Endothelial cell of umbilical vein (primary cell): ENCODE measurements at regions not wholly inside any gene's neighbourhood (a gene's known extent, or its start where the extent isn't known, plus 50 kb on each side); places are given as distances from the start of the nearest gene placed in this dataset.

Experiments used
- CTCF ChIP-seq, 2 donors: IDR thresholded peaks; 1 replicate in 1 of 2; 2 replicates in 1 of 2; pipeline ENCODE4 v1.5.1; 2011; ENCODE audit warnings: low read length in 2 of 2, mild to moderate bottlenecking in 2 of 2, moderate library complexity in 2 of 2, control low read depth in 1 of 2, inconsistent platforms in 1 of 2, low read depth in 1 of 2; ENCODE audit not compliant: insufficient read depth in 1 of 2; ENCODE audit errors: extremely low read depth in 1 of 2
- EZH2 ChIP-seq: IDR thresholded peaks from 2 replicates; pipeline ENCODE4 v1.6.1; 2012; ENCODE audit warnings: borderline replicate concordance, low read depth, mild to moderate bottlenecking, moderate library complexity, low read length, inconsistent platforms; ENCODE audit not compliant: severe bottlenecking
- MAX ChIP-seq: IDR thresholded peaks from 2 replicates; pipeline ENCODE4 v1.6.1; 2011; ENCODE audit not compliant: insufficient read depth, insufficient read length
- POLR2A ChIP-seq: IDR thresholded peaks from 2 replicates; pipeline ENCODE4 v1.6.1; 2012; ENCODE audit warnings: low read depth, mild to moderate bottlenecking, control low read depth, low read length
- POLR2AphosphoS5 ChIP-seq: IDR thresholded peaks from 2 replicates; pipeline ENCODE4 v1.6.1; 2012; ENCODE audit warnings: low read depth, mild to moderate bottlenecking, control low read depth, low read length, moderate library complexity; ENCODE audit not compliant: insufficient read depth

GRCh38 chr2:114175507-114175906, 266.9 kb upstream of the DPP10 start:
- TF ChIP-seq CTCF (IDR thresholded peaks at IDR 0.05; ENCODE audit: extremely low read depth in 1 of 2, insufficient read depth in 1 of 2, low read depth in 1 of 2, low read length in 2 of 2) (no peak), POLR2AphosphoS5 (no peak), MAX (no peak), POLR2A (no peak), EZH2 (no peak)
